ENCODE measurements at regions not wholly inside any gene's neighbourhood (a gene's known extent, or its start where the extent isn't known, plus 50 kb on each side); places are given as distances from the start of the nearest gene placed in this dataset.

DNA sequence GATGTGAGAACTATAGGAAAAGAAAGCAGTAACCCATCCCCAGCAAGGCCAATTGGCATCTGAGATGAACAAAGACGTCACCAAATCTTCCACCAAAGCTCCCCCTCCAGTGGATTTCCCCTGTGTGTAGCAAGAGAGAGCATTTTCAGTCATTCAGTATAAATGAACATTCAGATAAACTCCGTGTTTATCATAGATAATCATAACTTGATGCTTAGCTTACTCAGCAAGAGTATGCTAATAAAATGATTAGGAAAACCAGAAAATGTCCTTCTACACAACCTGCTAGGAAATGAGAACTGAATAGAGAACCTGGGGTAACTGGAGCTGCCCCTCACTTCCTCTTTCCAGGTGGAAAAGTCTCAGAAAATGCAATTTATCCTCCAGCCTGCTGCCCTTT is 198.0 kb upstream of the CCDC150 start:
- no peak for DNase-seq
- no peak overlapping the region for H3K27ac Mint-ChIP-seq
- H3K27me3 Mint-ChIP-seq (ENCODE audit: low read depth, poor library complexity), result peaks cover 3% of the 10 kb centered on the region
- no peaks in the 10 kb centered on the region for H3K9me3 Mint-ChIP-seq
- peaks cover 7% of the 10 kb centered on the region for H3K4me1 Mint-ChIP-seq
- H3K4me3 Mint-ChIP-seq, result no peak overlapping the region
- no peaks in the 10 kb centered on the region for H3K36me3 Mint-ChIP-seq (ENCODE audit: low read depth)
- TF ChIP-seq, protein P1, sequence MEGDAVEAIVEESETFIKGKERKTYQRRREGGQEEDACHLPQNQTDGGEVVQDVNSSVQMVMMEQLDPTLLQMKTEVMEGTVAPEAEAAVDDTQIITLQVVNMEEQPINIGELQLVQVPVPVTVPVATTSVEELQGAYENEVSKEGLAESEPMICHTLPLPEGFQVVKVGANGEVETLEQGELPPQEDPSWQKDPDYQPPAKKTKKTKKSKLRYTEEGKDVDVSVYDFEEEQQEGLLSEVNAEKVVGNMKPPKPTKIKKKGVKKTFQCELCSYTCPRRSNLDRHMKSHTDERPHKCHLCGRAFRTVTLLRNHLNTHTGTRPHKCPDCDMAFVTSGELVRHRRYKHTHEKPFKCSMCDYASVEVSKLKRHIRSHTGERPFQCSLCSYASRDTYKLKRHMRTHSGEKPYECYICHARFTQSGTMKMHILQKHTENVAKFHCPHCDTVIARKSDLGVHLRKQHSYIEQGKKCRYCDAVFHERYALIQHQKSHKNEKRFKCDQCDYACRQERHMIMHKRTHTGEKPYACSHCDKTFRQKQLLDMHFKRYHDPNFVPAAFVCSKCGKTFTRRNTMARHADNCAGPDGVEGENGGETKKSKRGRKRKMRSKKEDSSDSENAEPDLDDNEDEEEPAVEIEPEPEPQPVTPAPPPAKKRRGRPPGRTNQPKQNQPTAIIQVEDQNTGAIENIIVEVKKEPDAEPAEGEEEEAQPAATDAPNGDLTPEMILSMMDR (IDR thresholded peaks at IDR 0.05), result no peak

DNA sequence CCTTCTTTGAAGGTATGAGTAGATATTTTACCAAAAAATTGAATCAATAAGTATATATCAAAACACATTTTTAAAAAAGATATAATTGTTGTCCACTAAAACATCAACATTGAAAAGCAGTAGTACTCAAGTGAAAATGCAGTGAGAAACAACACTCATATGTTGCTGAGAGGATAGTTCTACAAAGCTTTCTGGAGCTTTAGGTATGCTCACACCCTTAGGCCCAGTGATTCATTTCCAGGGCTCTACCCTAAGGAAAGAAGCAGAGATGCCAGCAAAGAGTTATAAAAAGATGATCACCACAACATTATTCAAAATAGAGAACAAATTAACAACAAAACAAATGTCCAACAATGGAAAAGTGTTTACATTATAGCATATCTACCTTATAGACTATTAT is 197.3 kb upstream of the CCDC150 start:
- no peak overlapping the region for H3K27ac Mint-ChIP-seq
- no peaks in the 10 kb centered on the region for H3K9me3 Mint-ChIP-seq
- TF ChIP-seq, protein P1 (IDR thresholded peaks at IDR 0.05), result no peak
- peaks cover 7% of the 10 kb centered on the region for H3K4me1 Mint-ChIP-seq
- H3K4me3 Mint-ChIP-seq, result no peak overlapping the region
- DNase-seq, result no peak
- H3K27me3 Mint-ChIP-seq (ENCODE audit: low read depth, poor library complexity), result peaks cover 3% of the 10 kb centered on the region
- H3K36me3 Mint-ChIP-seq (ENCODE audit: low read depth), result no peaks in the 10 kb centered on the region

DNA sequence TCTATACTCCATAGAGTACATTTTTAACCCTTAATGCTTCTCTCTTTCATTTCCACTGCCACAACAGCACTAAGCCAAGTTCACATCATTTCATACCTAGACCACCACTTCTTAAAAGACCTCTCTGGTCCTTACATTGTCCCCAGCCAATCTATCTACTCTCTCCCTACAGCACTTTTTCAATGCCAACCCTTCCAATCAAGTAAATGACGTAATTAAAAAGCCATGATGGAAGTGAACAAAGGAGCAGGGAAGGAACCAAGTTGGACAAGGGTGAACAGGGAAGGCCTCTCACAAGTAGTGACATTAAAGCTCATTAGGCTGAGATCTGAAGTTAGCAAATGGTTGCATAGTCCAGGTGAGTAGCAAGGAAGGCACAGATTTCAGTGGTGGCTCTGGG is 195.1 kb upstream of the CCDC150 start:
- Mint-ChIP-seq H3K9me3 (no peaks in the 10 kb centered on the region), H3K27ac (no peak overlapping the region), H3K27me3 (ENCODE audit: low read depth, poor library complexity) (no peaks in the 10 kb centered on the region), H3K36me3 (ENCODE audit: low read depth) (no peaks in the 10 kb centered on the region), H3K4me3 (no peak overlapping the region), H3K4me1 (peaks cover 5% of the 10 kb centered on the region)
- TF ChIP-seq, protein P1 (IDR thresholded peaks at IDR 0.05), result no peak
- no peak for DNase-seq

DNA sequence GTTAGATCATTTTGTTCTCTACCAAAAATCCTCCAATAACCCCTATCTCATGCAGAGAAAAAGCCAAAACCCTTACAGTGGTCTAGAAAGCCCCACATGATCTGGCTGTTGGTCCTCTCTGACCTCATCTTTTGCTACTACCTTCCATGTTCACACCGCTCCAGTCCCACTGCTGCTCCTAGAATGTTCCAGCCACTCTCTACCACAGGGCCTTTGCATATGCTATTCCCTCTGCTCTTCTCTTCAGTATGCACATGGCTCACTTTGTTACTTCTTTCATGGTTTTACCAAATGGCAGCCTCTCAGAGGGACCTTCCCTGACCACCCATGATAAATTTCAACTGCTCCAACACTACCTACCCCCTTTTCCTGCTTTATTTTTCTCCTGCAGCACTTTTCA is 193.5 kb upstream of the CCDC150 start:
- TF ChIP-seq, protein P1 (IDR thresholded peaks at IDR 0.05), result no peak
- Mint-ChIP-seq H3K9me3 (no peaks in the 10 kb centered on the region), H3K27me3 (ENCODE audit: low read depth, poor library complexity) (no peaks in the 10 kb centered on the region), H3K27ac (no peak overlapping the region), H3K4me1 (no peaks in the 10 kb centered on the region), H3K4me3 (no peak overlapping the region), H3K36me3 (ENCODE audit: low read depth) (no peaks in the 10 kb centered on the region)
- DNase-seq, result no peak

DNA sequence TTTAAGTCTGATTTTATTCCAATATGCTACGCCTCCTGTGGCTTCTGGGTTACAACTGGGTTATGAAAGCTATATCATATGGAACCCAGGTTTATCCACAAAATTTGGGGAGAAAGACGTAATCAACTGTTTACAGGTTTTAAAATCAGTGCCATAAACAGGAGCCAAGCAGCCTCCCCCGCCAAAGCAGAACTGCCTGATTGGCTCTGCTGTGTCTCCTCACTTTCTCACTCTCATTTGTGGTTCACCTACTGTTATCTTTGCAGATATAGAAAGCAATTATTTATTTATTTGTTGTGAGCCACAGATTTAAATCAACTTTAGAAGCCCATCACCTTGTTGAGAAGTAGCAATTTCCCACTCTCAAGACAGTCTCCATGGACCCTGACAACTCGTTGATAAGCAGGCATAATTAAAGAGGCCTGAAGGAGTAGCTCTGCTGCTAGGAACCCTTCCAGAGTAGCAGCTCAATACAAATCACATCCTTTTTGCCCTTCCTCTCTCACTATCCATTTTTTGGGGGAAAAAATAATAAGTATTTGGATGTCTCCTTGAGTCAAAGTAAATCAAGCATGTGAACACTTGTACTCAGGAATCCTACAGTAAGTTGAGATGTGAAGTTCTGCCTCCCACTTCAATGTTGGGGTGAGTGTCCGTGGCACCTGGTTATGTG is 191.0 kb upstream of the CCDC150 start:
- Mint-ChIP-seq H3K27ac (no peak overlapping the region), H3K4me1 (no peaks in the 10 kb centered on the region), H3K36me3 (ENCODE audit: low read depth) (no peaks in the 10 kb centered on the region), H3K9me3 (peaks cover under 1% of the 10 kb centered on the region), H3K4me3 (no peak overlapping the region), H3K27me3 (ENCODE audit: low read depth, poor library complexity) (no peaks in the 10 kb centered on the region)
- no peak for DNase-seq
- TF ChIP-seq, protein P1 (IDR thresholded peaks at IDR 0.05), result no peak

DNA sequence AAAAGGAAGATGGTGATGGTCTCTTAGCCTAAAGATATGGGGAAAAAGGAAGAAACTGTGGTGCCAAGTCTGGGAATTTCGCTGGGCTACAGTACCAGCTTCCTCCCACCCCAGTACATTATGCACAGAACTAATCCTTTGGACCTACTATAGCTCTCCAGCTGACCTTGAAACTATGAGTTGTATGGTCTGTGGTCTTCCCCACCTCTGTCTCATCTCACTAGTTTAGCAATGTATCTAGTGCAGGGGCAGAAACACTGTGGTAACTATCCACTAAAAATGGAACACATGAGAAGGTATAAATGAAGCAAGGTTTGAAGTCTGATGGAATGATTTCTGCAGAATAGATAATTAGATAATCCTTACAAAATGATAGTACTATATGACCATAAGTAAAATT is 190.4 kb upstream of the CCDC150 start:
- Mint-ChIP-seq H3K9me3 (peaks cover 3% of the 10 kb centered on the region), H3K27ac (no peak overlapping the region), H3K27me3 (ENCODE audit: low read depth, poor library complexity) (no peaks in the 10 kb centered on the region), H3K36me3 (ENCODE audit: low read depth) (no peaks in the 10 kb centered on the region), H3K4me3 (no peak overlapping the region), H3K4me1 (no peaks in the 10 kb centered on the region)
- TF ChIP-seq, protein P1 (IDR thresholded peaks at IDR 0.05), result no peak
- DNase-seq, result no peak
